NT2/D1 (cell line): ENCODE measurements at regions not wholly inside any gene's neighbourhood (a gene's known extent, or its start where the extent isn't known, plus 50 kb on each side); places are given as distances from the start of the nearest gene placed in this dataset.

Experiments used
- DNase-seq: peaks from one replicate; pipeline ENCODE4 v3.0.0-alpha.2; 2011; ENCODE audit warnings: low read depth, low spot score
- H3K27me3 ChIP-seq: 2 replicates; pipeline ENCODE4 v1.6.0; 2011; ENCODE audit warnings: mild to moderate bottlenecking; ENCODE audit not compliant: insufficient read length, insufficient read depth
- H3K36me3 ChIP-seq: 2 replicates; pipeline ENCODE4 v1.6.1; 2011; ENCODE audit warnings: mild to moderate bottlenecking, low read length, mixed read lengths; ENCODE audit not compliant: insufficient read depth, insufficient read length
- H3K4me1 ChIP-seq: 2 replicates; pipeline ENCODE4 v1.5.1; 2011; ENCODE audit not compliant: insufficient read depth, insufficient read length
- H3K4me3 ChIP-seq: 2 replicates; pipeline ENCODE4 v1.5.1; 2011; ENCODE audit warnings: low read depth; ENCODE audit not compliant: insufficient read length
- H3K9ac ChIP-seq: 2 replicates; pipeline ENCODE4 v1.6.0; 2011; ENCODE audit warnings: low read depth; ENCODE audit not compliant: insufficient read length
- H3K9me3 ChIP-seq: 2 replicates; pipeline ENCODE4 v1.5.1; 2011; ENCODE audit warnings: mild to moderate bottlenecking, low read length; ENCODE audit not compliant: insufficient read depth
- SUZ12 ChIP-seq: IDR thresholded peaks from 2 replicates; pipeline ENCODE4 v1.6.1; 2011; ENCODE audit not compliant: insufficient read length, insufficient read depth; ENCODE audit errors: extremely low read depth
- YY1 ChIP-seq: IDR thresholded peaks from 2 replicates; pipeline ENCODE4 v1.6.1; 2011; ENCODE audit not compliant: insufficient read length, insufficient read depth
- ZNF274 ChIP-seq: IDR thresholded peaks from 2 replicates; pipeline ENCODE4 v1.6.1; 2011; ENCODE audit warnings: mild to moderate bottlenecking, low read depth, low read length

DNA sequence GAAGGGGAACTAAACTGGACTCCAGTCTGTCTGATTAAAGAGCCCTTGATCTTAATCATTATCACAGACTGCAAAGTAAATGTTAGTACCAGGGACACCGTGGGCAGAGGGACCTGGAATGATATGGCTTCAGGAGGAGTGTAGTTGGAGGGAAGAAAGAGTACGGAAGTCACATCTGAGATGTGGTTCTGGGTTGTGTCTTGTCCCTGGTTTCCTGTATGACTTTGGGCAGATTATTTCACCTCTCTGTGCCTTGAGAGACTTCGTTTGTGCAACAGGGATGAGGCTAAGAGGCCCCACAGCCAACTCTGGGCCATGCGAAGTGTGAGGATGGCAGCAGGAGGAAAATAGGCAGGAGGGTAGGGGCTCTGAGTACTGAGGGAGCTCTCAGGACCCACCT is 76.1 kb upstream of the SLC2A1 start:
- no peak for DNase-seq
- no peaks in the 10 kb centered on the region for H3K36me3 ChIP-seq

GRCh38 chr1:43034195-43034658 is 75.6 kb upstream of the SLC2A1 start:
- TF ChIP-seq ZNF274 = no peak
- TF ChIP-seq SUZ12 = no peak
- TF ChIP-seq YY1 = no peak

More for the DNA sequence above, 76.1 kb upstream of the SLC2A1 start:
- Histone ChIP-seq H3K9ac (no peak overlapping the region), H3K4me3 (no peak overlapping the region), H3K27me3 (no peaks in the 10 kb centered on the region), H3K4me1 (peaks cover 13% of the 10 kb centered on the region), H3K9me3 (no peaks in the 10 kb centered on the region)
- TF ChIP-seq ZNF274 (no peak), YY1 (no peak), SUZ12 (no peak)

GRCh38 chr1:43031316-43032203 is 72.9 kb upstream of the SLC2A1 start:
- no peak for TF ChIP-seq ZNF274
- TF ChIP-seq SUZ12 = no peak
- no peak for TF ChIP-seq YY1

More at GRCh38 chr1:43034195-43034658, 75.6 kb upstream of the SLC2A1 start:
- no peaks in the 10 kb centered on the region for H3K9me3 ChIP-seq
- H3K4me1 ChIP-seq = peaks cover 13% of the 10 kb centered on the region
- H3K36me3 ChIP-seq = no peaks in the 10 kb centered on the region
- H3K4me3 ChIP-seq = no peak overlapping the region
- no peak for DNase-seq
- H3K9ac ChIP-seq = no peak overlapping the region
- no peaks in the 10 kb centered on the region for H3K27me3 ChIP-seq

DNA sequence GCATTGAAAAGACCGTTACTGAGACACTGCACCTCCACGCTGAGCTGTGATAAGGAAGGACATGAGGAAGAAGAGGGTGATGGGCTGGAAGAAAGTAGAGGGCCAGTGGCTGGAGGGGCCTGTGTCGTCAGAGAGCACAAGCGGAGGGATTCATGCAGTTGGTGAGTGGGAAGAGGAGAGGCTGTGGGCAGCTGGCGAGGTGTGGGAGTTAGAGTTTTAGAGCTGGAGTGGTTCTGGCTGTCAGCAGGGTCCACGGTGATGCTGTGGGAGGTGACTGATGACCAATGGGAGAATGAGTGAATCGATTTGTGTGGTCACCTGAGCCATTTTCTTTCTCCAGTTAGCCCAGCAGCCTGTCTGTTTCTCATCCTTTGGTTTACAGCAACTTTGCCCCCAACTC is 66.2 kb upstream of the SLC2A1 start:
- no peaks in the 10 kb centered on the region for H3K36me3 ChIP-seq
- no peak overlapping the region for H3K4me3 ChIP-seq
- H3K9ac ChIP-seq = no peak overlapping the region
- no peak for DNase-seq
- no peak for TF ChIP-seq YY1
- TF ChIP-seq ZNF274 = no peak
- no peak for TF ChIP-seq SUZ12
- no peaks in the 10 kb centered on the region for H3K9me3 ChIP-seq
- H3K4me1 ChIP-seq = peaks cover 4% of the 10 kb centered on the region
- H3K27me3 ChIP-seq = peaks cover 2% of the 10 kb centered on the region

More at GRCh38 chr1:43031316-43032203, 72.9 kb upstream of the SLC2A1 start:
- Histone ChIP-seq H3K4me1 (peaks cover 13% of the 10 kb centered on the region), H3K4me3 (no peak overlapping the region), H3K36me3 (no peaks in the 10 kb centered on the region), H3K9ac (no peak overlapping the region), H3K9me3 (no peaks in the 10 kb centered on the region), H3K27me3 (no peaks in the 10 kb centered on the region)
- no peak for DNase-seq

DNA sequence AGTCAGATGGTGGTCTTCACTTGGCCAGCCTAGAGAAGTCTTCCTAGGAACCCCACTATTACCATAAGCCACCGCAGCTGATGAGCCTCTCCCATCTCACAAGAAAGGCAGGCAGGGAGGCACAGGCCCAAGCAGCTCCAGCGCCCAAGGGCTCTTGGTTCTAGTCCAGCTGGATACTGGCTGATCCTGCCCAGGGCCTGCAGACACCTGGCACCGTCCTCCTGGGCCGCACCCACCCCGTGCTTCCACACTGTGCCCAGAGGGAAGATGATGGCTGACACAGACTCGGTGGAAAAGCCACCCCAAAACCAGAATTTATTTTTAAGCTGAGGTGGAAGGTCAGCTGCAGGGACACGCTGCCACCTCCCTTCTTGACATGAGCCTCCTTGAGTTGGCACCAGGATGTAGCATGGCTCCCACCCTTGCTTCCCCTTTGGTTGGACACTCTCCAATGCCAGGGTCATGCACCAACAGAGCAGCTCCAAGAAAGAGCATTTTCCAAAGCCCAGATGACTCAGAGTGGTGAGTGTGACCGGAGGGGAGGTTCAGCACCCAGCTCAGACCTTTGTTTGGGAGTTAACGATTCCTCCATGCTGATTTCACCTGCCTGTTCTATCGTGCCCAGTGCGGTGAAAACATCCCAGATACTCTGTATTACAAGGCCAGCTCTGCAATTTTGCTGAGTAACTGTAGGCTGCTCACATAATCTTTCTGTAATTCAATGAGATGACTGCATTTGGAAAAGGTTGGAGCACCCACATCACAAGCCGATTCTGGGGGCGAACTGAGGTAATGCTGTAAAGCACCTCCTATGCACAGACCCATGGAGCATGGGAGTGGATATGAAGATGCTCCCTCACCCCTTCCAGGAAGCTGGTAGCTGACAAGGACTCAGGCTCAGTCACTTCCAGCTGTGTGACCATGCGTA is 63.1 kb upstream of the SLC2A1 start:
- H3K36me3 ChIP-seq = no peaks in the 10 kb centered on the region
- no peak overlapping the region for H3K9ac ChIP-seq
- H3K4me3 ChIP-seq = no peak overlapping the region
- no peaks in the 10 kb centered on the region for H3K9me3 ChIP-seq
- no peak for TF ChIP-seq ZNF274
- TF ChIP-seq SUZ12 = no peak
- no peak for DNase-seq
- no peaks in the 10 kb centered on the region for H3K4me1 ChIP-seq
- peaks cover 2% of the 10 kb centered on the region for H3K27me3 ChIP-seq

DNA sequence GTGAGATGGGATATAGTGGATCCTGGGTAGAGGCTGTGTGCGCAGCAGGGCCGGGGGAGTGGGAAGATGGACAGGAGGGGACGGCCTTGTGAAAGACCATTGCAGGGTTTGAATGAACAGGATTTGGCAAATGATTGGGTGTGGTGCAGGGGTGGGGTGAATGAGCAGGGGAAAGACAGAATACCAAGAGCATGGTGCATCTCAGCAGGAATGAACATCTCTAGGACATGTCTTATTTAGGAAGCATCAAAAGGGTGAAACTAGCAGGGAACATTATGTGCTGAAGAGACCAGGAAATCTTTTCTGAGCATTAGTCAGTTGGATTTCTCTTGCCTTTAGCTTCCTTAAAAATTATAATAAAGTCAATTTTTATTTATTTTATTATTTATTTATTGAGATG is 60.6 kb upstream of the SLC2A1 start:
- no peak overlapping the region for H3K9ac ChIP-seq
- no peaks in the 10 kb centered on the region for H3K36me3 ChIP-seq
- H3K27me3 ChIP-seq = peaks cover 2% of the 10 kb centered on the region
- no peaks in the 10 kb centered on the region for H3K4me1 ChIP-seq
- H3K9me3 ChIP-seq = no peaks in the 10 kb centered on the region
- TF ChIP-seq ZNF274 (no peak), YY1 (no peak), SUZ12 (no peak)
- H3K4me3 ChIP-seq = no peak overlapping the region
- no peak for DNase-seq

- H3K9me3 ChIP-seq = no peaks in the 10 kb centered on the region
- no peaks in the 10 kb centered on the region for H3K4me1 ChIP-seq
- no peak overlapping the region for H3K9ac ChIP-seq
- no peaks in the 10 kb centered on the region for H3K36me3 ChIP-seq
- no peak for TF ChIP-seq YY1
- TF ChIP-seq ZNF274 = no peak
- no peak for TF ChIP-seq SUZ12
- H3K4me3 ChIP-seq = no peak overlapping the region
- no peak for DNase-seq
- peaks cover 2% of the 10 kb centered on the region for H3K27me3 ChIP-seq
Observed at GRCh38 chr1:43018121-43018520, 59.5 kb upstream of the SLC2A1 start.
